Fibroblast of skin of back (primary cell): ENCODE measurements at regions not wholly inside any gene's neighbourhood (a gene's known extent, or its start where the extent isn't known, plus 50 kb on each side); places are given as distances from the start of the nearest gene placed in this dataset.
A peak's percentile ranks its signal among the peaks of the same experiment; 100 is the strongest.
"Not testable (repeated sequence)": the region's sequence is repeated elsewhere in the genome, so short reads cannot be mapped to it uniquely, and the experiment has no call there.

Source experiments
- DNase-seq: peaks from one replicate; pipeline ENCODE4 v3.0.0-alpha.2; 2013

DNA sequence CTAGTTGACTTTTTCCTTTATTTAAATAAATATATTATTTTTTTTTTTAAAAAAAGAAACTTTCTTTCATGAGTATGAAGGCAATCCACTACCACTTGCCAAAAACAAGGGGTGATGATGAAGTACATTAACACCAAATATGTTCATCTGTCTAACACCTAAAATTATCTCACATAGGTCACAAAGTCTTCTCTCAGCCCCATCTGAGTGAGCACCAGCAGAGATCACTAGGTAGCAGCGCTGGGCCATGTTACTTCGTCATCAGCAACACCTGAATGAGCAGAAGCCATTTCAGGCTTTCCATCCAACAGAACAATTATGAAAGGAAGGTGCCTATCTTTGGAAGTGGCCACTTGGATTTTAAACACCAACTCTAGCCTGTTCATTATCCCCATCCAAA, 811.6 kb upstream of the AMELY start:
- no peak for DNase-seq

DNA sequence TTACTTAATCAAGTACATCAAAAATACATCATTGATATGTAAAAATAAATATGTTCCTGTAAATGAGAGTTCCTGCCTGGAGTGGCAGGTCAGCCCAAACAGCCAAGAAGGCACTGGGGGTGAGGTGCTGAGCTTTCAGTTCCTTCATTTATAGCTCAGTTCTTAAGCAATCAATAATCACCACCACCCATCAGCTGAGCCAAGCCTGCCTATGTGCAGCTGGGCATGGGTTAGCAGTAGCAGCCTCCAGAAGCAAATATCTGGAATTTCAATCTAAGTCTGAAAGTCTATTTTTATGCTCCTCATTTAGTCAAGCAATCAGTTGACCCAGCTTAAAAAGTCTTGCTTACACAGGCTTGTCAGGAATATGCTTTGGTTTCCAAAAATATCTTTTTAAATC, 811.0 kb upstream of the AMELY start:
- DNase-seq = no peak

DNA sequence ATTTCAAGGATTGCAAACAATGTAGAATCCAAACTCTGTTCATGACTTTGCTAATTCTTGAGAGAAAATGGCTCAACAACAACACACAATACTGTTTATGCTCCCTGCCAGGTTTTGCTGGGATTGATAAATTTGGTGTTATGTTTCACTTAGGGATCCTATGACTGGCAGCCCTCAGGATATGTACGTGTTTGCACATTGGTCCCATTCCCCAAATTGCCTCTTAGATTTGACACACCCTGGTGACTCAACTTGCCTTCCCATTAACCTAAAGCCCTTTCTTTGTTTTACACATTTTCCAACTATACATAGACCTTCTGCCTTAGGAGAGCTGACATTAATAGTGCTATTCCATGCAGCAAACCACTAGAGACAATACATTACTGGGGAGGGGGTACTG, 809.4 kb upstream of the AMELY start:
- DNase-seq = no peak

DNA sequence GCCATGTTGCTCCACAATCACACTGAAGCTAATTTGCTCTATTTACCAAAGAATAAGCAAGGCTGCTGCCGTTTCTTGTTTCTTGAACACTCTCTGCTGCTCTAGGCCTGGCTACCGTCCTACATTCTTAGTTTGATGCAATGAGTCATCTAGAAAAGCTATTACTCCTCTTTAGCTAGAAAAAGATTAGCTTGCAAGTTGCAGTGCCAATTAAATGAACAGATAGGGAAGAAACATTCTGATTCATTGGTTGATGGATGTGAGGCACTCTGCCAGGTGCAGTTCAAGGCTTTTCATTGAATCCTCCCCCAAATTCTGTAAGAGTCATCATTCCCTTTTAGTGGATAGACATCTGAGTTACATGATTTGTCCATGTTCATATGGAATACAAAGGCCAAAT, 807.7 kb upstream of the AMELY start:
- peak; percentile 75 for DNase-seq

DNA sequence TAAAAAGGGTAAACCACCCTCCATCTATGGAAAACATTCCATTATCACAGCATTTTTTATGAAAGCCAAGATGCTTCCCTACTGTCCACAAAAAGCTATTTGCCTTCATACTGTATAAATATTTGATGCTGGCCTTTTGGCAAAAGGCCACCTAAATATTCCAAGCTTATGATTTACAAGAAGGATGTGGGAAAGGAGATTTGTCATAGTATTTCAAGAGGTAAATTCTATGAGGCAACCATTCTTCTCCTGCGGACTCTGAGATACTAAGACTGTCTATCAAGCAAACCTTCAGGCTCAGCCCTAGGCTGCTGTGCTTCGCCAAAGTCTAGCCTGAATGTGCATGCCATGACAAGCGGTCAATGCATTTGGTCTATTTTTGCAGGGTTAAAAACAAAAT, 807.1 kb upstream of the AMELY start:
- DNase-seq = peak; percentile 84

DNA sequence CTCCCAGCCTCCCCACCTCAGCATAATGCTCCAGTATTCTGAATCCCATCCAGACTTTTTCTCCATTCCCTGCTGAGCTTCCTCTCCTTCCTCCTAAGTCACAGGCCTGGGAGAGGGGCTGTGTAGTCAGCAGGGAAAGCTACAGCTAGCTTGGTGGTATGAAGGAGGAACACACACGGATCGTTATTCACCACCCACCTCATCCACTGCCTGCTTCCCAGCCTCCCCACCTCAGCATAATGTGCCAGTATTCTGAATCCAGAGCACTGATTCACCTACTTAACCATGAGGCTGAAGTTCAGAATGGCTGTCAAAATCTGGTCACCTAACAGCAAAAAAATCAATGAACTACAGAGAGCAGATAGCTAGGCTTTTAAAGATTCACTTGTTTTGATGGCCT, 806.6 kb upstream of the AMELY start:
- peak; percentile 24 for DNase-seq

DNA sequence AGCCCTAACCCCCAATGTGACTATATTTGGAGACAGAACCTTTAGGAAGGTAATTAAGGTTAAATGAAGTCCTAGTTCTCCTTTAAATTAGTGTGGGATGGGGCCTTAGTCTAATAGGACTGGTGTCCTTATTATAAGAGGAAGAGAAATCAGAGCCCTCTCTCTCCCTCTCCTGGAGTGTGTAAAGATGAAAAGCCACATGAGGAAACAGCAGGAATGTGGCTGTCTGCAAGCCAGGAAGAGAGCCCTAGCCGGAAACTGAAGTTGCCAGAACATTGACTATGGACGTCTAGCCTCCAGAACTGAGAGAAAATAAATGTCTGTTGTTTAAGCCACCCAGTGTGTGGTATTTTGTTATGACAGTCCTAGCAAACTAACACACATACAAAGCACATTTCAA, 802.9 kb upstream of the AMELY start:
- peak; percentile 68 for DNase-seq

DNA sequence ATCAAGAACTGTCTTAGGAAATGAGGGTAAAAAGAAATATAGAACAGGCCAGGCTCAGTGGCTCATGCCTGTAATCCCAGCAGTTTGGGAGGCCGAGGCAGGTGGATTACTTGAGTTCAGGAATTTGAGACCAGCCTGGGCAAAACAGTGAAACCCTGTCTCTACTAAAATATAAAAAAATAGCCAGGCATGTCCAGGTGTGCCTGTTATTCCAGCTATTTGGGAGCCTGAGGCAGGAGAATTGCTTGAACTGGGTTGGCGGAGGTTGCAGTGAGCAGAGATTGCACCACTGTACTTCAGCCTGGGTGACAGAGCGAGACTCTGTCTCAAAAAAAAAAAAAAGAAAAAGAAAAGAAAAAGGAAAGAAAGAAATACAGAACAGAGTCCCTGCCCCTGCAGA, 802.2 kb upstream of the AMELY start:
- not testable (repeated sequence) for DNase-seq

DNA sequence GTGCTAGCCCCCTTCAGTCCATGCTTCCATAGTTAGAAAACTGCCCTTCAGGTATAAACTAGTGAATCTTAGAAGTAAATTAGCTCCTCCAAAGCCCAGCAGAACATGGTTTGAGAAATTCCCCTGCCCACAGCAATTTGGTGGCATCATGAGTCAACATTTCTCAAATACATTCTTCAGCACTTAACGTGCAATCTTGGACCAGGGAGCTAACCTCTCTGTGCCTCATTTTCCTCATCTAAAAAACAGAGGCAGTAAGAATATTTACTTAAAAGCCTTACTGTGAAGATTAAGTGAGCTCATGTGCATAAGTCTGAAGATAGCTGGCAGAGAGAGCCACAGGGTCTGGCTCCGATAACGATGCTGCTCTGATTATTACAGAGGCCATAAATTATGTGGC, 800.7 kb upstream of the AMELY start:
- peak; percentile 78 for DNase-seq

DNA sequence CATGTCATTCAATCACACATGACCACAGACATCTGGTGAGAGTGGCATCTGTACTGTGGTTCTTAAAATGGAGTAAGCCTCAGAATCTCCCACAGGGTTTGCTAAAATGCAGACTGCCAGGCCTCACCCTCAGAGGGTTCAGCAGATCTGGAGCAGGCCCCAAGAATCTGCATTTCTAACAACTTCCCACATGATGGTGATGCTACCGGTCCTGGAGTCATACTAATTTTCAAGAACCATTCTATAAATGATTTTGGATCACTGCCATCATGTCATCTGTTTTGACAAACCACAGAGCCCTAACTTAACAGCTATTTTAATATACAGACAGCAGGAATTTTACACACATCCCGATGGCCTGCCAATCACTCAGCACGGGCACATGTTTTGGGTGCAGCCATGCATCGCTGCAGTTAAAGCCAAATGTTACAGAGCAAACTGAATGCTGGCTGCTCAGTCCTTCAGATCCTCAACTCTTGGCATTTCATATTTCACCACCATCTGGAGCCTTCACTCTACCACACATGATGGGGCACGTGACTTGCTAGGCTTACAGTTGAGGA, 792.1 kb upstream of the AMELY start:
- no peak for DNase-seq

DNA sequence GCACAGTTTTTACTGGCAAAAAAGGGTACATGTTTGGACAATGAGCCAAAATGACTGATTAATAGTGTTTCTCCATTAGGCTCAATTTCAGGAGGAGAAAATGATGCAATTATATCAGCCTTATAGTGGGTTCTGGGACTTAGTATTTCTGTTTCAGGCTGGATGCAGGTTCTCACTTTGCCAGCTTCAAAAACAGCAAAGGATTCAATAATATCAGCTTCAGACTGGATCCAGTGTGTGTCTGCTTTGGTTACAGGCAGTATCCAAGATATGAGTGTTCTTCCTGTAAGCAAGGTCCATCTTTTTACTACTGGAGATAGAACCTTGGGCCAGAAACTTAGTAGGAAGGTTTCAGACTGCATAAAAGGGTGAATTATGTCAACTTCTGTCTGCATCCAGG, 790.9 kb upstream of the AMELY start:
- no peak for DNase-seq

DNA sequence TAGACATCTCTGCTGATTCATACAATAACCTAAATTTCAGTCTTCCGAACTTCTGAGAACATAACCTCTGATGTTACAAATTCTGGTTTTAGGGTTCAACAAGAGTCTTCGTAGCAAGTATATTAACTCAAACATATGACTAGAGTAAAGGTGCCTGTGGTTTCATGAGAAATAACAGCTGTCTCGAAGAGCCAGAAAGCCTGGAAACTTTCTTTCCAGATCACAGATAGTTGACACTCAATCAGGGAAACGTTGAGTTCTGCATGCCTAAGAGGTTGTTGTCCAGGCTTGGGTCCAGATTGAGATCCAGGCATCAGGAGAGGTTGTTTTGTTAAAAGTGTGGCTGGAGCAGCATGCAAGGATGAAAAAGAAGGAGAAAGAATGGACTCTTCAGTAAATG, 790.1 kb upstream of the AMELY start:
- no peak for DNase-seq

DNA sequence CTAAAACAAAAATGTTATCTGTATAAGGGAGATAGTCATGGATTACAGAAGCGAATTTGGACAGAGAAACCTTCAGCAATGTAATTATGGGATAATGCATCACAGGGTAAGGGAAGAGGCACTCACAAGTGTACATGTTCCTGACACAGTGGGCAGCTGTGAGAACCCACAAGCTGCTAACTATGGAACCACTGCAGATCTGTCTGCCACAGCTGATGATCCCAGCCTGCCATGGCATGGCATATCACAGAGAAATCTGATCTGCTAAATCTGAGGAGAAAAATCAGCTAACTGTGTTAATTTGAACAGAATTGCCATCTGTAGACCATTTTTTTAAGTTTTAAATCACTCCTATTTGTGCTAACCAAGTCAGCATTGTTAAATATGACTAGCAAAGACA, 786.0 kb upstream of the AMELY start:
- DNase-seq = no peak

DNA sequence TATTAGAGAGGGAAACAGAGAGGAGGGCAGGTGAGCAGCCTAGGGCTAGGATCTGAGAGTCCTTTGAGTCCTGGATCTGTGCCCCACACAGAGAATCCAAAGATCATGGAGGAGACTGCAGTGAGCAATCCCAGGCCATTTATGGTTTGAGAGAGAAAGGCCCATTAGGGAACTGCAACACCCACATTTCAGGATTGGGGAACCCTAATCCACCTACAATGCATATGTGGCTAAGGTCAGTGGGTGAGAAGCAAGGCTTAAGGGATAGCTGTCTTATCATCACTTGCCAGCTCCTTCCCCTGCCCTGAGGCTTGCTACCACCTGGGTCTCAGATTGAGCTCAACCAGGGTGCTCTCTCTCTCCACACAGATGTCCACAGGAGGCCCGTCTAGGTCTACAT, 781.1 kb upstream of the AMELY start:
- DNase-seq = no peak

DNA sequence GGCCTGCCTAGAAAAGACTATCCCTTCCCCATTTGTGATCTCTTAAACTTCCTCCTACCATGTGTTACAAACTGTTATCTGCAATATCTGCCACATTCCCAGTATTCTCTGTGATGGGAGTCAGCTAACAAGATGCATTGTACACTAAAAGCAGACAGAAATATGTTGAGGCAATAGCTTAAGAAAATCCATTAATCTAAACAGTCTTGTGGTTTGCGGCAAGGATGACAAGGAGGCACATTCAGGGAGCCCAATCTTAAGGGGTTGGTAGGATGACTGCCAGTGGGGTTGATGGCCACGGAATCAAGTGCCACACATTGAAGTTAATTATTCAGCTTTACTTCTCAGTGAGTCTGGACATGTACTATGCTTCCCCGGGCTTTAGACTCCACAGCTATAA, 775.5 kb upstream of the AMELY start:
- DNase-seq = peak; percentile 76

DNA sequence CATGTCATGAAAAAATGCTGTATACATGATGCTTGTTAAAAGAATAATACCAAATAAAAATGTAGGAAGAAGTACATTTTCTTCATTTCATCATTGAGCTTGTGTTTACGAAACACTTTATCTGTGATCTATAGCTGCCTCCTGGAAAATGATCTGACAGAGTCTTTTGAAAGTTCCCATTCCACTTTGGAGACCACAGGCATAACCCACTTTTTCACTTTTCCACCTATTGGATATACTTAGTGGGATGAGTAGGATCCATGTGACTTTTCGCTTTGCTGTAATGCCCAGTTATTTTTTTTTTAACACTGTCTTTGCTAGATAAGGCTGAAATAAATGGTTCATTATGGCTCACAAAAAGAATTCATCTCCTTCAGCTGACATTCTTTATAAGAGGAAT, 773.0 kb upstream of the AMELY start:
- peak; percentile 39 for DNase-seq

DNA sequence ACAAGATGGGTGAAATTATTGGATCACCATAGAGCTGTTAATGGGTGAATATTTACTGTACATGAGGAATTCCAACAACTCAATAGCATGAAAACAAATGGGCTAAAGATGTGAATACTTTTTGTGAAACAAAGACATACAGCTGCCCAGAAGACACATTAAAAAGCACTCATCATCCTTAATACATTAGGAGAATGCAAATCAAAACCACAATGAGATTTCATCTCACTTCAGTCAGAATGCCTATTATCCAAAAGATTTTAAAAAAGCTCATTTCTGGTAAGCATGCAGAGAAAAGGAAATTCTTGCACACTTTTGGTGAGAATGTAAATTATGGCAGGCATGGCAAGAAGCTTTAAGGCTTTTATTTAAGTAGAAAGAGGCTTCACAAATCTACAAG, 770.8 kb upstream of the AMELY start:
- peak; percentile 82 for DNase-seq

DNA sequence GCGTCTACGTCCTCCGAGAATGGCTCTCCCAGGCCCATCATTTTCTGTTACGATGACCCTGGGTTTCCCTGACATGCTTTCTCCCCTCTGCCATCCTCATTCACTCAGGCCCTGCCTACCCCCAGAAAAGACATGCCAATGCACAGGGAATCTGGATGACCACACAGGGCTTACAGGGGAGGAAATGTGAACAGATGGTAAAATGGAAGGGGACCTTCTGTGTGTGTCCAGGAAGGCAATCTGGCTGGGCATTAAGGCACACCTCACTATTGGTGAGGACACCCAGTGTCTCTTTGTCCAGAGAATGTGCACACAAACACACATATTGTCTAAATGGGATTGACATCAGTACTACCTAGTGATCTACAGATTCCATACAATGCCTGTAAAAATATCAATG, 769.9 kb upstream of the AMELY start:
- no peak for DNase-seq

DNA sequence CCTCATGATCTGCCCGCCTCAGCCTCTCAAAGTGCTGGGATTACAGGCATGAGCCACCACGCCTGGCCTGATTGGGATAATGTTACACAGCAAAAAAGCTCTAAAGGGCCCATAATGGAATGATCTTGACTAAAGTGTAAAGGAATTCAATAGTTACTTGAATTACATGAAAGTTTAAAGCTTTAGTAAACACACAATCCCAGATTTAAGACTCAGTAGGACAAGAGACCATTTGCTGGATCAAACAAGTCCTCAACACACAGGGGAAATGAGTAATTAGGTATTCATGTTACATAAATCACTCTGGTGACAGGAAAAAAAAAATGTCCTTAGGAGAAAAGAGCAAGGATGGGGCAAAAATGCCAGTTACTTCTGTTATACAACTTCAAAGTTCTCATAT, 762.9 kb upstream of the AMELY start:
- peak; percentile 83 for DNase-seq

DNA sequence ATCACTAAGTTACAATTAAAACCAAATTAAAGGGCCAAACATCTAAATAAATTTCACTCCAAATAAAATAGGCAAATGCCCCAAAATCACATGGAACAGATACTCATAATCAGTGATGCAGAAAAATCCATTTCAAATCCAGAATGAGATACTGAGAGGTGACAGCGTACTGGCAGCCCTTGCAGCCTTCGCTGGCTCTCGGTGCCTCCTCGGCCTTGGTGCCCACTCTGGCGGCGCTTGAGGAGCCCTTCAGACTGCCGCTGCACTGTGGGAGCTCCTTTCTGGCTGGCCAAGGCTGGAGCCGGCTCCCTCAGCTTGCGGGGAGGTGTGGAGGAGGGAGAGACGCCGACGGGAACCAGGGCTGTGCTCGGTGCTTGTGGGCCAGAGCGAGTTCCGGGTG, 761.2 kb upstream of the AMELY start:
- DNase-seq = no peak

DNA sequence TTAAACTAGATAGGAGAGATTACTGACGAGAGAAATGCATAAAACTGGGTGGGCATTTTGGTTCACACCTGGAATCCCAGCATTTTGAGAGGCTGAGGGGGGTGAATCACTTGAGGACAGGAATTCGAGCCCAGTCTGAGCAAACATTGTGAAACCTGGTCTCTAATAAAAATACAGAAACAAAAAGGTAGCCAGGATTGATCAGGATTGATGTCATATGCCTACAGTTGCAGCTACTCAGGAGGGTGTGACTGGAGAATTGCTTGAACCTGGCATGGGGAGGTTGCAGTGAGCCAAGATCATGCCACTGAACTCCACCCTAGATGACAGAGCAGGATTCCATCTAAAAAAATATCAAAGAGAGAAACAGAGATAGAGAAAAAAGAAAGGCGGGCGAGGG, 751.7 kb upstream of the AMELY start:
- no peak for DNase-seq

DNA sequence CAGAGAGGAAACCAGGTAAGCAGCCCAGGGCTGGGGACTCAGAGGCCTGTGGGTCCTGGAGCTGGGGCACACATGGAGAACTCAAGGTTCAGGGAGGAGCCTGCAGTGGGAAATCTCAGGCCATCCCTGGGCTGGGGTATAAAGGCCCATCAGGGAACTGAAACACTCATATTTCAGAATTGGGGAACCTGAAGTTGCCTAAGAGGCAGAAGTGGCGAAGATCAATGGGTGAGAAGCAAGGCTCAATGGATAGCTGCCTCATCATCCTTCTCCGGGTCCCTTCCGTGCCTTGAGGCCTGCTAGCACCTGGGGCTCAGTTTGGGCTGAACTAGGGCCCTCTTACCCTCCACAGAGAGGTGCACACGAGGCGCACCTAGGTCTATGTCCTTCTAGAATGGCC, 747.5 kb upstream of the AMELY start:
- no peak for DNase-seq

DNA sequence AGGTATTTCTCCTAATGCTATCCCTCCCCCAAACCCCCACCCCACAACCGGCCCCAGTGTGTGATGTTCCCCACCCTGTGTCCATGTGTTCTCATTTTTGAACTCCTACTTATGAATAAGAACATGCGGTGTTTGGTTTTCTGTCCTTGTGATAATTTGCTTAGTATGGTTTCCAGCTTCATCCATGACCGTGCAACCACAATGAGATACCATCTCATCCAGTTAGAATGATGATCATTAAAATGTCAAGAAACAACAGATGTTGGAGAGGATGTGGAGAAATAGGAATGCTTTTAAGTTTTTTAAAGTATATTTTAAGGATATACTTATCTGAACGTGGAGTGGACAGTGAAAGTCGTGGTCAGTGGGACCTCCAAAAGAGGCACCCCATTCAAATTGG, 745.0 kb upstream of the AMELY start:
- DNase-seq = no peak

DNA sequence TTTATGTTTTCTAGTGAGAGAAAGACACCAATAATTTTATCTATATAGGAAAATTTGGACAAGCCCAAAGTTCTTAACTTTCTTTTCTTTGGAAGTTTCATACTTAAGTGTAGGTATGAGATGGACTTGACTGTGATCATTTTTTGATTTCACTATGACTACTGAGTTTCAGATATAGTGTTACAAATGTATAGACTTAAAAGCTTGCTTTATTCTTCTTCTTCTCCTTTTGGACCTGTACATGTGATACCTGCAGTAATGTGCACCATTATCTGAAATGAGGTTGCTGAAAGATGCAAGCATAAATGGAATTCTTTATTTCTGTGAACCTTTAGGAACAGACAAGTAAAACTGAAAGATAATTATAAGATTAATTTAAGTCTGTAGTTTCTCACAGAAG, 743.4 kb upstream of the AMELY start:
- no peak for DNase-seq

DNA sequence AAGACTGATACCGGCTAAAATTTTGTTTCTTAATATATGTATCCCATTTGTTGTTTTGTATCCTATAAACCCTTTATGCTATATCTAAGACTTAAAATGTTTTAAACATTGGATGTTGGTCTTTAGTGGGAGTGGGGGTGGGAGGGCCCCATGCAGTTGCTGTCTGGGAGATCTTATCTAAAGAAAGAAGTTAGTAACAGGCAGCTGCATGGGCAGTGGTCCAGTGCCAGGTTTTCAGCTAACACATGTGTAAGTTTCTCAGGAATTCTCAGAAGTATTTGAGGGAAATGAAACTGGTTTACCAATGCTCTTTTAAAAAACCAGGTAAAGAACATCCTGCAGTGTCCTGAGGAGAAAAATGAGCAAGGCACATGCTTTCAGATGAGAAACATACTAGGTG, 738.3 kb upstream of the AMELY start:
- not testable (repeated sequence) for DNase-seq
